Type B pancreatic cell (in vitro differentiated cells): ENCODE measurements at regions not wholly inside any gene's neighbourhood (a gene's known extent, or its start where the extent isn't known, plus 50 kb on each side); places are given as distances from the start of the nearest gene placed in this dataset.

Experiments used
- DNase-seq: peaks from one replicate; pipeline ENCODE4 v3.0.0; 2021; ENCODE audit warnings: mixed read lengths; ENCODE audit not compliant: unreplicated experiment; ENCODE audit errors: extremely low spot score
- H3K27ac Mint-ChIP-seq: 2 replicates; pipeline ENCODE4 v1.8.0; 2021; ENCODE audit warnings: mild to moderate bottlenecking, mixed read lengths
- H3K27me3 Mint-ChIP-seq: 2 replicates; pipeline ENCODE4 v1.8.0; 2021; ENCODE audit warnings: mixed read lengths
- H3K36me3 Mint-ChIP-seq: 2 replicates; pipeline ENCODE4 v1.8.0; 2021; ENCODE audit warnings: mixed read lengths
- H3K4me1 Mint-ChIP-seq: one replicate; pipeline ENCODE4 v1.8.0; 2021; ENCODE audit warnings: mixed read lengths; ENCODE audit not compliant: unreplicated experiment
- H3K4me3 Mint-ChIP-seq: 2 replicates; pipeline ENCODE4 v1.8.0; 2021; ENCODE audit warnings: mild to moderate bottlenecking, mixed read lengths
- H3K9me3 Mint-ChIP-seq: 2 replicates; pipeline ENCODE4 v1.8.0; 2021; ENCODE audit warnings: mixed read lengths
- TF ChIP-seq, protein P1 (sequence below): fragments of 200-600 bp; sonication (generic); conservative IDR thresholded peaks from 2 replicates; pipeline ENCODE4 v1.5.0; 2021; ENCODE audit warnings: antibody characterized with exemption, mild to moderate bottlenecking

DNA sequence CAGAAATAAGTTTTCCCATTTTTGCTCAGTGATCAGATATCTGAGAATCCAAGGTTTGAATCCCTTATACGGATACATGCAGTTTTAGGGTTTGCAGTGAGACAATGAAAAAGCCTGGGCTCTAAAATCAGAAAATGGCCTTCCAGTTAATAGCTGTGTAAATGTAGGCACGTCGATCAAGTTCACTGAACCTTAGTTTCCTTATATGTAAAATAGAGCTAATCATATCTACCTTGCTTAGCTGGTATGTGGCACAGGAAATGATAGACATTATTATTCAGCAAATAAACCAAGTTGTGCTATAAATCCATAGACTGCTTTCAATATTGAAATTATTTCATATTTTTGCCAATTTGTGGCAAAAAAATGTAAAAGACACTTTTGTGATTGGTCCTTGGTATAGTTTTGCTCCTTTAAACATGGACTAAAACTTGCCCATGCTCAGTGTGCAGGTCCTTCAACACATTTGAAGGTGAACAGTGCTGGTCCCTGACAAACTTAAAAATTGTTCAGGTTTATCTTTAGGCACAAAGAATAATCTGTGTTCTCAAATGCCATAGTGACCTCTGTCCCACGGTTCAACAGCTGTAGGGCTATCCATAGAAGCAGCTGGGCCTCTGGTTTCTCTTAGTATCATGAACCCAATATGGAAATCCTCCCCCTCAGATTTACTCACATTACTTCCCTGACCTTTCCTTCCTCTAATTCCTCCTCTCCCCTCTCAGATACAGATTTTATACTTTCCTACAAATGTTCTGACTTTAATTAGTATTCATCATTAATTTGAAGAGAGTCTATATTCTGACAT, 51.0 kb downstream of the CCDC54 start:
- Mint-ChIP-seq H3K4me1 (peaks cover 22% of the 10 kb centered on the region), H3K36me3 (no peaks in the 10 kb centered on the region), H3K27ac (no peak overlapping the region), H3K4me3 (no peak overlapping the region), H3K9me3 (no peaks in the 10 kb centered on the region), H3K27me3 (peaks cover 26% of the 10 kb centered on the region)
- DNase-seq, result no peak
- TF ChIP-seq, protein P1, sequence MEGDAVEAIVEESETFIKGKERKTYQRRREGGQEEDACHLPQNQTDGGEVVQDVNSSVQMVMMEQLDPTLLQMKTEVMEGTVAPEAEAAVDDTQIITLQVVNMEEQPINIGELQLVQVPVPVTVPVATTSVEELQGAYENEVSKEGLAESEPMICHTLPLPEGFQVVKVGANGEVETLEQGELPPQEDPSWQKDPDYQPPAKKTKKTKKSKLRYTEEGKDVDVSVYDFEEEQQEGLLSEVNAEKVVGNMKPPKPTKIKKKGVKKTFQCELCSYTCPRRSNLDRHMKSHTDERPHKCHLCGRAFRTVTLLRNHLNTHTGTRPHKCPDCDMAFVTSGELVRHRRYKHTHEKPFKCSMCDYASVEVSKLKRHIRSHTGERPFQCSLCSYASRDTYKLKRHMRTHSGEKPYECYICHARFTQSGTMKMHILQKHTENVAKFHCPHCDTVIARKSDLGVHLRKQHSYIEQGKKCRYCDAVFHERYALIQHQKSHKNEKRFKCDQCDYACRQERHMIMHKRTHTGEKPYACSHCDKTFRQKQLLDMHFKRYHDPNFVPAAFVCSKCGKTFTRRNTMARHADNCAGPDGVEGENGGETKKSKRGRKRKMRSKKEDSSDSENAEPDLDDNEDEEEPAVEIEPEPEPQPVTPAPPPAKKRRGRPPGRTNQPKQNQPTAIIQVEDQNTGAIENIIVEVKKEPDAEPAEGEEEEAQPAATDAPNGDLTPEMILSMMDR, result no peak

DNA sequence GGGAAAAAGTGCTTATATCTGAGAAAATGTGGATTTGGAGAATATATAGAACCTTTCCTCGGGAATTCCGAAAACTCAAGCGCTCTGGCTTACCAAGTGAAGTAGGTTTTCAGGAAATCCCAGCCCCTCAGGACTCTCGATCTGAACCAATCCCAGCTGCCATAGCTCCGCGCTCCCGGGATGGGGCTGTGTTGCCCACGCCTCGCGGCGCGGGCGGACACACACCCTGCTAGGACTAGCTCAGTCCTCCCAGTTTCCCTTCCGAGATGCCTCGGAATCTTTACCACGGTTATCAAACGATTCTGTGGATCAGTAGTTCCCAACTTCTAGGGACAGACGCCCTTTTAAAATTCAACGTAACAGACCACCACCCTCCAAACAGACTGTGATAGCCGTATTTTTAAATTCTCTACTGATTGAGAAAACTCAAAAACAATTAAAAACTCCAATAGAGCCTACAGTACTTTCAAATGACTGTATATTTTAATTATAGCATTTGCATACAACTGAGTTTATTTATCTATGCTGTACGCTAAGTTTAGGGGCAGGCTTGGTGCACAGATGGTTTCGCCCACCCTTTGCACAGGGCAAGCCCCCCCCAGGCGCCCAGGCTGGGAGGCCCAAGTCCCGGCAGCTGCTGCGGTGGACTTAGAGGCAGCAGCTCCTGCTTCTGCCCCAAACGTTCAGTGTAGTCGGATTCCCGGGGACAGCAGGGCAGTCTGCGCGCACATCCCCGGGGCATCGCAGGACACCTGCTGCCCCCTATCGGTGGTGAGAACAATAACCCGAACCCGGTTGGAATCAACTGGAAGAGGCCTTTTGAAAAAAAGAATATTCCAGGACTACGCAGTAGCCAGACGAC, 52.3 kb downstream of the CCDC54 start:
- H3K4me1 Mint-ChIP-seq, result peaks cover 22% of the 10 kb centered on the region
- H3K4me3 Mint-ChIP-seq, result peak overlapping the region; percentile 91
- no peaks in the 10 kb centered on the region for H3K9me3 Mint-ChIP-seq
- H3K36me3 Mint-ChIP-seq, result no peaks in the 10 kb centered on the region
- peak overlapping the region; percentile 73 for H3K27ac Mint-ChIP-seq
- TF ChIP-seq, protein P1, result peak; percentile 90
- DNase-seq, result peak; percentile 81
- peaks cover 26% of the 10 kb centered on the region for H3K27me3 Mint-ChIP-seq

DNA sequence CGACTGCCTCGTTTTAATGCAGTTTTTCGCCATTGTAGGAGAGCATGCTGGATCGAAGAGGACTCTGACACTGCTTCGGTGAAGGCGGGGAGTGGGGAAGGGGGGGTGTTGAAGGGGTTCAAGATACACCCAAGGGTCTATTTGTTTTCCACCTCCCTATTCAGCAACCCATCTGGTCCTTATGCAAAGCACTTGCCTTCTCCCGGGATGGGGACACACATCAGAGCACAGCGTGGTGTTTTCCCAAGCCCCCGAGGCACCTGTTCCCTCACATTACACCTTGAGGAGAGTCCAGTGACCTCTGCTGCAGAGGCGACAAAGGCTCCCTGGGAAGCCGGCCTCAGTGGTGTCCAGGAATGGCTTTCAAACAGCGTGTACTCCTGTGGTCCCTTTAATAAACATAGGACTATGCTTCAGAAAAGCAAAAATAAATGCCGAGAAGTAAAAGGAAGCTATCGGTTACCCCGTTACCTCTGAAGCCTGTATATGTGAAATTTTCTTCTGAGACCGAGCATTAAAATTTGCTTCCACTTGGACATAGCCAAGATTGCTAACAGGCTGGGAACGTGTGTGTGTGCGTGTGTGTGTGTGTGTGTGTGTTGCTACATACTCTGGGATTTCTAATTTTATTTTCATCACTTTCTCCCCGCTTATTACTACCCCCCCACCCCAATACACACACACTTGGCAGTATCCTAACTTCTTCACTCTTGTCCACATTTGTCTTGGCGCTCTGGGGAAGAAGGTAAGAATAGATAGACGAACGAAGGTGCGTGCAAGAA, 53.2 kb downstream of the CCDC54 start:
- Mint-ChIP-seq H3K36me3 (no peaks in the 10 kb centered on the region), H3K27me3 (peaks cover 26% of the 10 kb centered on the region), H3K4me3 (peak overlapping the region; percentile 91), H3K27ac (peak overlapping the region; percentile 73), H3K4me1 (peaks cover 22% of the 10 kb centered on the region), H3K9me3 (no peaks in the 10 kb centered on the region)
- TF ChIP-seq, protein P1, result no peak
- no peak for DNase-seq

DNA sequence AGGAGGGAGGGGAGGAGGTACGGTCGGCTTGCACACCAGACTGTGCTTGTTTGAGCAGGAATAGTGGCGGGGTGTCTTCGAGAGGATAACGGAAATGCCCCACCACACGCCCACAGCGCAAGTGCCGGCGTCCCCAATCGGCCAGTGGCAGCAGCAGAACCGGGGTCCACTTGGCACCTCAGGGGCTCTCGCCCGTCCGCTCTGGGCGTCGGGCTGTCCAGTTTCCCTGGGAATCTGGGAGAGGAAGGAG, 53.7 kb downstream of the CCDC54 start:
- Mint-ChIP-seq H3K27me3 (peaks cover 23% of the 10 kb centered on the region), H3K9me3 (no peaks in the 10 kb centered on the region), H3K36me3 (no peaks in the 10 kb centered on the region), H3K27ac (no peak overlapping the region), H3K4me3 (peak overlapping the region; percentile 91), H3K4me1 (peaks cover 22% of the 10 kb centered on the region)
- TF ChIP-seq, protein P1, result no peak
- no peak for DNase-seq

DNA sequence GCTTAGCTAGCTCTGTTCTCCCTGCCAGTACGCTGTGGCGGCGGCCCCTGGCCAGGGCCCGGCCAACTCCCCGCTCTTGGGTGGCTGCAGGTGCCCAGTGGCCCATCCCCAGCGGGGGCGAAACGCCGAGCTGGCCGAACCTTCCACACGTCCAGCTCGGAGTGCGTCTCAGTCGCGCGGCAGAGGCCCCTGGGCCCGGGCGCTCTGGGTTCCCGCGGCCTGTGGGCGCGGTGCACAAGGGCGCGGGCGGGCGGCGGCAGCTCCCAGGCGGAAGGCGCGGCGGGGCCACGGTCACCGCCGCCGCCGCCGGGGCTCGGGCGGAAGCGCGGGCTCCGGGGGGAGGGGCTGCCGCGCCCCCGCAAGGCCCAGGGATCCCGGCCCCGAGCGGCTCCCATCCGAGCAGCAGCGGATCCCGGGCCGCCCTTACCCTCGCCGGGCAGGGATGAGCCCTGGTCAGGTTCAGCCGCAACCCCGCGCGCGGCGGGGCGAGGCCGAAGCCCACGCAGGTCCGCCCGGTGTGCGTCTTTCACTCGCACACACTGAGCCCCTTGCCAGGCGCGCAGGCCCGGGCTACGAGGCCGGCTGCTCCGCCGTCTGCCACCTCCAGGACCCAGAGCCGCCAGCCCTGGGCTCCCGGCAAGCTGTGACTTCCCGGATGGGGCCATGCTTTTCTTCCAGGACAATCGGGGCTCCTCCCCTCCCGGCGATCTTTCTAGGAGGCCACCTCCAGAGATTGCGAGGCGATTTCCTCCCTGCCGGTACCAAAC, 54.2 kb downstream of the CCDC54 start:
- Mint-ChIP-seq H3K4me1 (peaks cover 22% of the 10 kb centered on the region), H3K9me3 (no peaks in the 10 kb centered on the region), H3K36me3 (no peaks in the 10 kb centered on the region), H3K4me3 (peak overlapping the region; percentile 97), H3K27me3 (peaks cover 22% of the 10 kb centered on the region), H3K27ac (peak overlapping the region; percentile 90)
- DNase-seq, result peak; percentile 81
- TF ChIP-seq, protein P1, result no peak
